ENCODE measurements at regions not wholly inside any gene's neighbourhood (a gene's known extent, or its start where the extent isn't known, plus 50 kb on each side); places are given as distances from the start of the nearest gene placed in this dataset.

GRCh38 chr4:67273666-67274065, 271.6 kb downstream of the CENPC start:
- no peak overlapping the region for H3K27ac ChIP-seq
- H3K36me3 ChIP-seq, result no peaks in the 10 kb centered on the region
- no peaks in the 10 kb centered on the region for H3K9me3 ChIP-seq
- H3K27me3 ChIP-seq, result no peaks in the 10 kb centered on the region
- intact Hi-C loops (cut with DNase I), result no loop called here
- H3K4me1 ChIP-seq, result no peaks in the 10 kb centered on the region
- TF ChIP-seq EP300 (IDR thresholded peaks at IDR 0.05) (no peak), POLR2AphosphoS5 (IDR thresholded peaks at IDR 0.05) (no peak), POLR2A (IDR thresholded peaks at IDR 0.05) (no peak), CTCF (IDR thresholded peaks at IDR 0.05) (no peak)
- no peak overlapping the region for H3K4me3 ChIP-seq
- no peak for DNase-seq
- 50 to 77% methylated on average over 2 of the region's 2 CpGs for WGBS, 2 donors

GRCh38 chr4:67261971-67262370, 283.3 kb downstream of the CENPC start:
- 79 to 86% methylated on average over 1 of the region's 1 CpG for WGBS, 2 donors
- TF ChIP-seq POLR2AphosphoS5 (IDR thresholded peaks at IDR 0.05), result no peak
- TF ChIP-seq EP300 (IDR thresholded peaks at IDR 0.05), result no peak
- no peak for TF ChIP-seq CTCF (IDR thresholded peaks at IDR 0.05)
- no peak for TF ChIP-seq POLR2A (IDR thresholded peaks at IDR 0.05)
- Histone ChIP-seq H3K27me3 (no peaks in the 10 kb centered on the region), H3K36me3 (no peaks in the 10 kb centered on the region), H3K4me1 (no peaks in the 10 kb centered on the region), H3K9me3 (peaks cover 0 to 5% (median 0%) of the 10 kb centered on the region in 4 donors), H3K27ac (no peak overlapping the region), H3K4me3 (no peak overlapping the region)
- intact Hi-C loops (cut with DNase I), result no loop called here
- no peak for DNase-seq

- Histone ChIP-seq H3K9me3 (peaks cover 0 to 2% (median 0%) of the 10 kb centered on the region in 4 donors), H3K27me3 (no peaks in the 10 kb centered on the region), H3K4me1 (no peaks in the 10 kb centered on the region), H3K27ac (no peak overlapping the region), H3K36me3 (no peaks in the 10 kb centered on the region), H3K4me3 (no peak overlapping the region)
- intact Hi-C loops (cut with DNase I), result no loop called here
- WGBS, 2 donors, result 70 to 74% methylated on average over 3 of the region's 3 CpGs
- TF ChIP-seq POLR2AphosphoS5 (IDR thresholded peaks at IDR 0.05) (no peak), CTCF (IDR thresholded peaks at IDR 0.05) (no peak), POLR2A (IDR thresholded peaks at IDR 0.05) (no peak)
- DNase-seq, result no peak
These were observed 288.8 kb downstream of the CENPC start for GRCh38 chr4:67256388-67257043.

DNA sequence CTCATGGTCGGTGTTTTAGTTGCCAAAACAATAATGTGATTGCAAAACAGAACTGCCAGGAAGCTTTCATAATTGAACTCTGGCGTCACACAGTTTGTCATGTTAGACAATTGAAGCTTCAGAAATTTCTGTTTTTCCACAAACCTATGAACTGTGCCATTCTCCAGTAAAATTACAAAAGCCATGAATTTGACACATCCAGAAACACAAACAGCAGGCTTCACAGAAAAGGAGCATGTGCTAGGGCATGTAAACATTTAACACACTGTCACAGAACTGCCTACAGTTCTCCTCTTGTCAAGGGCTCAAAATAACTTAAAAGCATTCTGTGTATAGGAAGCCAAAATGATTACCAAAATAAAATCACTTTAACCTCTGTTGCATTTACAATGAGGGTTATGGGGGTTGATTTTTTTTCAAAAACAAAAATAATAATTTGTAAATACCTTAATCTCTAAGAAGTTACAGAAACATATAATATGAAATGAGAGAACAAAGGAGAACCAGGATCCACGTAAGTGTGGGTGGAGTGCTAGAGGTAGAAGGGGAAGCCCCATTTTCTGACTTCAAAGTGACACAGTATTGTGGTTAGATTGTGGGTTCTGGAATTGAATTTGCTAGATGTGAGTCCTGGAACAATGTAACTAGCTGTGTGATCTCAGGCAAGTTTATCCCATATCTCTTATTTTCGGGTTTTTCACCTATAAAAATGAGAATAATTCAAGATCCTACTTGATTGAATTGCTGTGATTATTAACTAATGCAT, 295.0 kb downstream of the CENPC start:
- TF ChIP-seq POLR2A (IDR thresholded peaks at IDR 0.05) (no peak), EP300 (IDR thresholded peaks at IDR 0.05) (no peak), CTCF (IDR thresholded peaks at IDR 0.05) (no peak), POLR2AphosphoS5 (IDR thresholded peaks at IDR 0.05) (no peak)
- 56 to 62% methylated on average over 4 of the region's 4 CpGs for WGBS, 2 donors
- H3K36me3 ChIP-seq, result no peaks in the 10 kb centered on the region
- no peak for DNase-seq
- intact Hi-C loops (cut with DNase I), result no loop called here
- no peaks in the 10 kb centered on the region for H3K9me3 ChIP-seq
- H3K4me3 ChIP-seq, result no peak overlapping the region
- no peaks in the 10 kb centered on the region for H3K27me3 ChIP-seq
- H3K4me1 ChIP-seq, result no peaks in the 10 kb centered on the region
- H3K27ac ChIP-seq, result no peak overlapping the region
